OCI-LY7 (cell line): ENCODE measurements at regions not wholly inside any gene's neighbourhood (a gene's known extent, or its start where the extent isn't known, plus 50 kb on each side); places are given as distances from the start of the nearest gene placed in this dataset.

ENCODE experiments used
- BruUV-seq: library from RNA; stranded (reverse); fragments of 400-500 nt; replicated peaks from 2 replicates; lab custom pipeline; 2021; lab: Mats Ljungman, UMichigan
- CTCF ChIA-PET: fragments of 300-600 bp; sonication (Branson Sonifier 250); formaldehyde crosslinking; loops from one replicate; lab custom pipeline; 2022; ENCODE audit warnings: antibody characterized with exemption; ENCODE audit not compliant: unreplicated experiment; lab: Charles Lee
- POLR2A ChIA-PET: fragments of 300-600 bp; sonication (Branson Sonifier 250); formaldehyde crosslinking; loops from one replicate; lab custom pipeline; 2022; ENCODE audit warnings: antibody characterized with exemption; lab: Charles Lee
- DNase-seq: peaks from one replicate; pipeline ENCODE4 v3.0.0-alpha.2; 2015; ENCODE audit warnings: low spot score
- H2AFZ ChIP-seq: fragments of 200-600 bp; sonication (generic), shearing (Covaris generic); 2 replicates; pipeline ENCODE4 v1.6.1; 2014; ENCODE audit warnings: mild to moderate bottlenecking, antibody characterized with exemption, low read length, moderate library complexity
- H3K27ac ChIP-seq: fragments of 200-600 bp; sonication (generic); 2 replicates; pipeline ENCODE4 v1.5.1; 2014; ENCODE audit warnings: mixed run types, low read depth, mild to moderate bottlenecking, moderate library complexity, low read length, inconsistent platforms; ENCODE audit not compliant: poor library complexity, severe bottlenecking
- H3K36me3 ChIP-seq: fragments of 200-600 bp; sonication (generic); 2 replicates; pipeline ENCODE4 v1.6.1; 2014; ENCODE audit warnings: mild to moderate bottlenecking, antibody characterized with exemption, low read length, moderate library complexity, mixed read lengths; ENCODE audit not compliant: insufficient read depth
- H3K4me1 ChIP-seq: fragments of 200-600 bp; sonication (generic); 2 replicates; pipeline ENCODE4 v1.5.1; 2014; ENCODE audit warnings: mild to moderate bottlenecking, low read length; ENCODE audit not compliant: insufficient read depth, poor library complexity, severe bottlenecking
- H3K4me2 ChIP-seq: fragments of 200-600 bp; sonication (generic); 2 replicates; pipeline ENCODE4 v1.6.1; 2014; ENCODE audit warnings: mild to moderate bottlenecking, low read length
- H3K4me3 ChIP-seq: fragments of 200-600 bp; sonication (generic); 2 replicates; pipeline ENCODE4 v1.5.1; 2014; ENCODE audit warnings: mild to moderate bottlenecking, low read depth, low read length; ENCODE audit not compliant: poor library complexity, severe bottlenecking
- H3K79me2 ChIP-seq: fragments of 200-600 bp; sonication (generic); 2 replicates; pipeline ENCODE4 v1.6.1; 2016; ENCODE audit warnings: low read depth, mild to moderate bottlenecking, low read length, moderate library complexity, mixed read lengths; ENCODE audit not compliant: insufficient read depth
- H3K9me2 ChIP-seq: fragments of 200-600 bp; sonication (generic); 2 replicates; pipeline ENCODE4 v1.6.1; 2016; ENCODE audit warnings: mild to moderate bottlenecking, low read length, mixed read lengths; ENCODE audit not compliant: insufficient read depth
- H3K9me3 ChIP-seq: fragments of 200-600 bp; sonication (generic); 2 replicates; pipeline ENCODE4 v1.6.1; 2014; ENCODE audit warnings: mild to moderate bottlenecking, mixed run types, low read length, mixed read lengths
- H4K20me1 ChIP-seq: fragments of 200-600 bp; sonication (generic); 2 replicates; pipeline ENCODE4 v1.6.1; 2014; ENCODE audit warnings: mild to moderate bottlenecking, antibody characterized with exemption, low read length, moderate library complexity, mixed read lengths; ENCODE audit not compliant: insufficient read depth
- EZH2phosphoT487 ChIP-seq: fragments of 200-600 bp; sonication (generic); IDR thresholded peaks from 2 replicates; pipeline ENCODE4 v1.6.1; 2018; ENCODE audit warnings: low read depth, borderline replicate concordance, mild to moderate bottlenecking, mixed run types, antibody characterized with exemption, low read length, moderate library complexity, mixed read lengths
- intact Hi-C: fragments of 100-400 bp; cut with micrococcal nuclease; formaldehyde crosslinking; loops from one replicate; pipeline ENCODE4 v1.10.0; 2022; ENCODE audit not compliant: unreplicated experiment
- TF ChIP-seq, protein P1 (sequence below): fragments of 200-600 bp; sonication (generic); conservative IDR thresholded peaks from 2 replicates; pipeline ENCODE4 v1.5.1; 2014; ENCODE audit warnings: mild to moderate bottlenecking, antibody characterized with exemption, low read length, moderate library complexity, mixed read lengths

DNA sequence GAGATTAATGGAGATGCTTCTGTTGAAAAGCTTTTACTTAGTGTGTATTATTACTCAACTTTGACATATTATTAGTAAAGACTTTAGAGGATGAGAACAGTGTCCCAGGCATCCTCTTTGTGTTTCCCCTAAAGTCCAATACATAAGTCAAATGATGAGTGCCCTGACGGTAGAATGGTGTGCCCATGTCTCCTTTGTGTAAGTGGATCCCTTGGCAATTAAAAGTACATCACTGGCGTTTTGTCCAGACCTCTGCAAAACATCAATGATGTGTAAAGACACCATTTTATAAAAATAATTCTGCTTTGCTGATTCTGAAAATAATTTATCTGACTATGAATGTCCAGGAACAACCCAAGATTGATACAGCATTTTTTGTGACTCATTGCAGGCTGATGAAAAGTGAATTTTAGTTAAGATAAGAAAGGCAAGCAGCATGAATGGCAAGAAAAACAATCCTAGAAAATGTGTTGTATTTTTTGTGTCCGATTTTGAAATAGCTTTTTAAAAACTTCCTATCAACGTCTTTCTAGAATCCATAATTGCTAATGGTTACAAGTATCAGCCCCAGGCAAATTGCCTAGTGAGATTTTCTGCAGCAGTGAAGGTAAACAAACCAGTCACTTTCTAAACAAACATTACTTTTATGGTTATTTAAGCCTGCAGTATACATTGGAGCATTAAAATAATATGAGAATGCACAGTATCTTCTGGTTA lies 251.5 kb downstream of the PTPRC start:
- no peaks in the 10 kb centered on the region for H3K9me2 ChIP-seq
- peaks cover 14% of the 10 kb centered on the region for H3K36me3 ChIP-seq
- ChIA-PET CTCF (no interaction called here), POLR2A (interaction anchor here (0.6 to 1.4 kb wide), 7 partner anchors 8 to 1207 kb away, joined by 3 to 6 read pairs (median 3); no protein-coding TSS in a partner anchor)
- no peaks in the 10 kb centered on the region for H4K20me1 ChIP-seq
- H3K4me3 ChIP-seq: no peak overlapping the region
- no peak overlapping the region for H3K27ac ChIP-seq
- intact Hi-C loops: no loop called here
- DNase-seq: no peak
- H3K9me3 ChIP-seq: no peaks in the 10 kb centered on the region
- TF ChIP-seq, protein P1, sequence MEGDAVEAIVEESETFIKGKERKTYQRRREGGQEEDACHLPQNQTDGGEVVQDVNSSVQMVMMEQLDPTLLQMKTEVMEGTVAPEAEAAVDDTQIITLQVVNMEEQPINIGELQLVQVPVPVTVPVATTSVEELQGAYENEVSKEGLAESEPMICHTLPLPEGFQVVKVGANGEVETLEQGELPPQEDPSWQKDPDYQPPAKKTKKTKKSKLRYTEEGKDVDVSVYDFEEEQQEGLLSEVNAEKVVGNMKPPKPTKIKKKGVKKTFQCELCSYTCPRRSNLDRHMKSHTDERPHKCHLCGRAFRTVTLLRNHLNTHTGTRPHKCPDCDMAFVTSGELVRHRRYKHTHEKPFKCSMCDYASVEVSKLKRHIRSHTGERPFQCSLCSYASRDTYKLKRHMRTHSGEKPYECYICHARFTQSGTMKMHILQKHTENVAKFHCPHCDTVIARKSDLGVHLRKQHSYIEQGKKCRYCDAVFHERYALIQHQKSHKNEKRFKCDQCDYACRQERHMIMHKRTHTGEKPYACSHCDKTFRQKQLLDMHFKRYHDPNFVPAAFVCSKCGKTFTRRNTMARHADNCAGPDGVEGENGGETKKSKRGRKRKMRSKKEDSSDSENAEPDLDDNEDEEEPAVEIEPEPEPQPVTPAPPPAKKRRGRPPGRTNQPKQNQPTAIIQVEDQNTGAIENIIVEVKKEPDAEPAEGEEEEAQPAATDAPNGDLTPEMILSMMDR: no peak
- no peak for TF ChIP-seq EZH2phosphoT487
- no peaks in the 10 kb centered on the region for H3K79me2 ChIP-seq
- H3K4me2 ChIP-seq: no peak overlapping the region
- H3K4me1 ChIP-seq: no peaks in the 10 kb centered on the region
- H2AFZ ChIP-seq: no peak overlapping the region
- no TSS peak for BruUV-seq

DNA sequence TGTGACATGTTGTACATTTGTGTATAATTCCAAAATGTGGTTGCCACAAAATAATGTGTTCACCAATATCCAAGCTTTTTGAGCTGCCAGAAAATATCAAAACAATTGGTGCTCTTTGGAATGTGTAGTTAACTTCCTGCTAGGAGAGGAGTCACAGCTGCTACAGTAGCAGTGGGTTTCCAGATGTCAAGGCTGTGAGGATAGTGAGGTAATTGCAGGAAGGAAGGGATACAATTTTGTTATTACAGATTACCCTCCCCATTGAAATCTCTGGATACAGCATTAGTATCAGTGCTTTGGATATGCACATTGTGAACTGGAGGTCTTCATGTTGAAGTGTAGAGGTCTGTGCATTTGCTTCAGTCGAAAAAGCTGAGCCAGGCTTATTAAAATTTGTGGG lies 253.2 kb downstream of the PTPRC start:
- BruUV-seq: no TSS peak
- no peaks in the 10 kb centered on the region for H3K9me3 ChIP-seq
- H3K36me3 ChIP-seq: peaks cover 28% of the 10 kb centered on the region
- peaks cover 1% of the 10 kb centered on the region for H3K4me1 ChIP-seq
- no peaks in the 10 kb centered on the region; the same call in 1 of the 2 replicates for H4K20me1 ChIP-seq
- ChIA-PET POLR2A (interaction anchor here (0.6 to 1.6 kb wide), 9 partner anchors 10 to 176 kb away, joined by 3 to 6 read pairs (median 3); no protein-coding TSS in a partner anchor), CTCF (no interaction called here)
- H3K9me2 ChIP-seq: no peaks in the 10 kb centered on the region; the same call in 1 of the 2 replicates
- no peak for DNase-seq
- H3K4me3 ChIP-seq: no peak overlapping the region
- H3K27ac ChIP-seq: no peak overlapping the region
- no peak overlapping the region for H2AFZ ChIP-seq
- H3K4me2 ChIP-seq: no peak overlapping the region
- no peaks in the 10 kb centered on the region for H3K79me2 ChIP-seq
- intact Hi-C loops: no loop called here
- TF ChIP-seq, protein P1: no peak
- no peak for TF ChIP-seq EZH2phosphoT487

DNA sequence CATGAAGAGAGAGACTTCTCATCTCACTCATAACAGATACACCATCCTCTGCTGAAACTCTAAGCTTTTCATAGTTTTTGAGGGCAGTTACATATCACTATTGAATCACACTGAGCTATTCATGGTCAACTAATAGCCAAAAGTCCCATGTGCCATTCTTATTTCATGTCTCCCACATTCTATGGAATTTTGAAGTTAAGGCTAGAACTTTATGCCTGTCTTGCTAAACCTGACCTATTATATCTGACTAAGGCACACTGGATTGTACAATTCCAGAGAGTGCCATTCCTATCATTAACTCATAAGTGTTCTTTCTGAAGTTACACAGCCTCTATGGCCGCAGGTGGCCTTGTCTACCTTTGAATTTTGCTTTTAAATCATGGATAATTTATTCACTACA lies 254.3 kb downstream of the PTPRC start:
- POLR2A ChIA-PET: interaction anchor here (0.8 to 1.6 kb wide), 9 partner anchors 8 to 175 kb away, joined by 3 to 6 read pairs (median 4); no protein-coding TSS in a partner anchor
- DNase-seq: no peak
- Histone ChIP-seq H4K20me1 (no peaks in the 10 kb centered on the region; the same call in 1 of the 2 replicates), H2AFZ (no peak overlapping the region), H3K9me2 (no peaks in the 10 kb centered on the region; the same call in 1 of the 2 replicates), H3K27ac (no peak overlapping the region), H3K4me2 (no peak overlapping the region), H3K4me3 (no peak overlapping the region), H3K9me3 (no peaks in the 10 kb centered on the region), H3K36me3 (peaks cover 36% of the 10 kb centered on the region), H3K79me2 (no peaks in the 10 kb centered on the region), H3K4me1 (peaks cover 10% of the 10 kb centered on the region)
- no TSS peak for BruUV-seq
- CTCF ChIA-PET: no interaction called here
- TF ChIP-seq, protein P1: no peak
- TF ChIP-seq EZH2phosphoT487: no peak
- intact Hi-C loops: no loop called here
